NOMO-1 treated with DMSO at 0.1 percent for 48 hours (cell line): ENCODE measurements at regions not wholly inside any gene's neighbourhood (a gene's known extent, or its start where the extent isn't known, plus 50 kb on each side); places are given as distances from the start of the nearest gene placed in this dataset.
"Not testable (repeated sequence)": the region's sequence is repeated elsewhere in the genome, so short reads cannot be mapped to it uniquely, and the experiment has no call there.

Experiments used
- DNase-seq: peaks from one replicate; lab custom pipeline; 2025; ENCODE audit not compliant: unreplicated experiment; lab: John Stamatoyannopoulos, UW

DNA sequence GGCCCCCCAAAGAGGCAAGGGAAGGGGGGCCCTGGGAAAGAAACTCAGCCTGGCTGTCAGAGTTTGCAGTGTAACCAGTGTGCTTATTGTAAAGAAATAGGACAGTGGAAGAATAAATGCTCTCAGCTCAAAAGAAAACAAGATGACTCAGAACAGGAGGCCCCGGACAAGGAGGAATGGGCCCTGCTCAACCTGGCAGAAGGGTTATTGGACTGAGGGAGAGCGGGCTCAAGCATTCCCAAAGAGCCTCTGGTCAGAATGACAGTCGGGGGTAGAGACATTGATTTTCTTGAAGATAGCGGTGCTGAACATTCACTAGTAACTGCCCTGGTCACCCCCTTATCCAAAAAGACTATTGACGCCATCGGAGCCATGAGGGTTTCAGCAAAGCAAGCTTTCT lies 100.4 kb upstream of the OSBPL11 start:
- no peak for DNase-seq

GRCh38 chr3:125697126-125697525 lies 101.8 kb upstream of the OSBPL11 start:
- not testable (repeated sequence) for DNase-seq

GRCh38 chr3:125697979-125698640 lies 102.8 kb upstream of the OSBPL11 start:
- peak; percentile 48 for DNase-seq

DNA sequence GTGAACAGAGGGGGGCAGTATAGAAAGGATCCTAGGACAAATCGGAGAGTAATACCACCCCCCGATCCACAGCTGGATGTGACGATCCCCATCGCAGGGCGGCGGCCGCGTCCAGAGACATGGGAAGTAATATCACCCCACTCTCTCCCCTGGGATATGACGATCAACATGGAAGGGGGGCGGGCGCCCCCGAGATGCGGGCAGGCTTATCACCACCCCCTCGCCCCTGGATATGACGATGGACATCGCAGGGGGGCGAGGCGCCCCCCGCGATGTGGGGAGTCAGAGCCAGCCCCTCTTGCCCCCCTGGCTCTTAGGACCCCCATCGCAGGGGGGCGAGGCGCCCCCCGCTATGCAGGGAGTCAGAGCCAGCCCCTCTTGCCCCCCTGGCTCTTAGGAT lies 120.4 kb upstream of the OSBPL11 start:
- no peak for DNase-seq

- not testable (repeated sequence) for DNase-seq
Measured at GRCh38 chr3:125732151-125732550, 136.9 kb upstream of the OSBPL11 start.

- DNase-seq: not testable (repeated sequence)
Measured at GRCh38 chr3:125741991-125742718, 146.9 kb upstream of the OSBPL11 start.

DNA sequence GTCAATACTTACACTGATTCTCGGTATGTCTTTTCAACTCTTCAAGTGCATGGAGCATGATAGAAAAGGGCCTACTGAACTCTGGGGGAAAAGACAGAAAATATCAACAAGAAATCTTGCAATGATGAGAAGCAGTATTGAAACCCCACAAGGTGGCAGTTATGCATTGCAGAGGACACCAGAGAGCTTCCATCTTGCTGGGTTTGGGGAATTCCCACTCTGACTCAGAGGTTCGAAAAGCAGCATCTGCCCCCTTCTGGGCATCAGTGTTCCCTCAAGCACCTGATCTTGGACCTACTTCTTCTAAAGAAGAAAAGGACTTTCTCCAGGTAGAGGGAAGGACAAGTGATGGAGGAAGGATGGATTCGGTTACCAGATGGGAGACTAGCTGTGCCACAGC lies 147.5 kb upstream of the OSBPL11 start:
- DNase-seq: not testable (repeated sequence)

DNA sequence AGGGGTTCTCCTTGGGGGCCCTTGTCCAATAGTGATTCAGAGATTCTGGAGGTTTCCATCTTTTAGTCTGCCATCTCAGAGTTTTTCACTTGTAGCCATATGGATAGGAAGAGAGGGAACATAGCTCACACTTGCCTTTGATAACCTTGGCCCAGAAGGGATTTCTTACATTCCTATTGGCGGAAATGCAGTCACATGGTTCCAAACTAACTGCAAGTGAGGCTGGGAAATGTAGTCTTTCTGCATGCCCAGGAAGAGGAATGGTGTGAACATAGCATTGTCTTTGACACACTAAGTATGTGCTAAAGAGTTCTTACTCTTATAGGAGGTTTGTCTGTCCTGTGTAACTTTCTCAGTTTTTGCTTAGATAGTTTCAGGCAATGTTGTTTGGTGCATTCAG lies 161.8 kb upstream of the OSBPL11 start:
- DNase-seq: not testable (repeated sequence)

- DNase-seq: not testable (repeated sequence)
Measured at GRCh38 chr3:125758641-125759130, 163.4 kb upstream of the OSBPL11 start.

GRCh38 chr3:125762601-125763000 lies 167.3 kb upstream of the OSBPL11 start:
- not testable (repeated sequence) for DNase-seq

GRCh38 chr3:125766285-125766826 lies 171.1 kb upstream of the OSBPL11 start:
- DNase-seq: peak; percentile 28

DNA sequence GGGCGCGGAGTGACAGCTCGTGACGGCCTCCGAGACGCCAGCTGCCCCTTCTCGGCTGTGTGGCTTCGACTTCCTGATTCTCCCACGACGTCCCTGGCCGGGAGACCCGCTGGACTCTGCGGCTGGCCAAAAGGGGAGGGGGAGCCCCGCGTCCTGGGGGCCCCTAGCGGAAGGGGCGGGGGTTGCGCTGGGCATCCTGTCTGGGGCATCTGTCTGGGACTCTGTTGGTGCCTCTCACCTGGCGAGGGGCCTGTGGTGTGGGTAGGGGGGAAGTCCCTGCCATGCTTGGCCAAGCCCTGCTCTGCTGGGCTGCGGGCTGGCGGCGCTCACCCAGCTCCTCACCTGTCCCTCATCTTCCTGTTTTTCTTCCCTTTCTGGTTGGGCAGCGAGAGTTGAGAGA lies 171.6 kb upstream of the OSBPL11 start:
- DNase-seq: not testable (repeated sequence)

DNA sequence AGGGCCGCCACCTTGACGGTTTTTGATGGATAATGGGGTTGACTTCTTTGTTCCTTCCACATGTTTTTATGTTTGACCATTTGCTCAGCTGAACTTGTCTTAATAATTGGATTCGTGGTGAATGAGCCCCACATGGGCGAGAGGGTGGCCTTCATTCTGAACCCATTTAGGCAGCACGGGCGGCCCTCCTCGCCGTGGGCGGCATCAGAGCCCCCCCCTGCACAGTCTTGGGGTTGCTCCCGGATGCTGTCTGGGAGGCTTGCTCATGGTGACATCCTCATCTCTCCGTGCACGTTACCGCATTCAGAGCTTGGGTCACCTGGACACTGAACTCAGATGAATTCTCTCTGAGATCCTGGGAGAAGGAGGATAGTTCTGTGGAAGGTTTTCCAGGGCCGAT lies 172.3 kb upstream of the OSBPL11 start:
- DNase-seq: no peak

DNA sequence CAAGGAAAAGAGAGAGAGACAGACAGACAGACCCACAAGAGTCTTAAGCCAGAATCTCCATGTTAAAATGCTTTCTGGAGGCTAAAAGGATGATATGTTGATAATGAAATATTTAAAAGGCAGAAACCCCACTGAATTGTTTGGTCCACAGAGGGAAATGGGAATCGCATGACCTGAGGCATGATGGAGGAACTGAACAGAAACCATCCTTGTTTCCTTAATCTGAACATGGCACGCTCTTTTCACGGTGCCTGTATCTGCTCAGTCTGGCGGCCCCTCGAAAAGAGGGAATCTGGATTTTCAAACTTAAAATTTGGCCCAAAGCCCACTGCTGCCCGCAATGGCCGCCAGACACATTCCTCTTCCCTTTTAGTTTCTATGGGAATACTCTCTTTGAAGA lies 173.5 kb upstream of the OSBPL11 start:
- DNase-seq: not testable (repeated sequence)

DNA sequence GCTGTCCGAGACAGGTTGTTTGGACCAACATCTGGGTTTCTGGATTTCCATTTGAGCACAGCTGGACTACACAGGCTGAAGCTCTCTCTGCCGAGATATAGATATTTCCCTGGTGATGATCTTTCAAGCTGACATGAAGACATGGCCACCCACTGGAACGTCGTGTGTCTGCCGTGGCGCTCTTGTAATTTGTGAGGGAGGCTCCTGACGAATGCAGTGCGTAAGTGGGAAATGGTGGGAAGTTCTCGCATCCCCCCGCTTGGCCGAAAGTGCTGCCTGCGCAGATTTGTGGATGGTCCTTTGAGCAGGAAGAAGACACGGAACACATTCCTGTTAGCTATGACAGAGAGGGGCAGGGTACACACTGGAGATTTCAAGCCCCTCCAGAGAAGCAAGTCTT lies 176.2 kb upstream of the OSBPL11 start:
- DNase-seq: not testable (repeated sequence)

GRCh38 chr3:125774433-125775034 lies 179.2 kb upstream of the OSBPL11 start:
- DNase-seq: not testable (repeated sequence)

DNA sequence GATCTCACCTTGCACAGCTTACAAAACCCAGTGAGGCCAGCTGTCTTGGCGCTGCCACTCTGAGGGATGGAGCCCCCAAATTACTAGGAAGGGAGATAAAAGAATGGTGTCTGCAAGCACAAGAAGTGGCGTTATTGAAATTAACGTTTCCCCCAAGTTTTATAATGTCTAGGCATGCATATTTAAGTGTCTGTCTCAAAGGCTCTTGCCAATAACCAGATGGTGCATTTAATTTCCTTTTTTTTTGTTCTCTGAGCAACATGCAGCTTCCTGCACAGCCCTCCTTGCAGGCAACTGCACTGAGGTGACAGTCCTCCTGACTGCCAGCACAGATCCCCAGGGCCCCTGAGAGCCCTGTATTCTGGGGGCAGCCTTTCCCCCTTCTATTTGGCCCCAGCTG lies 179.8 kb upstream of the OSBPL11 start:
- not testable (repeated sequence) for DNase-seq

DNA sequence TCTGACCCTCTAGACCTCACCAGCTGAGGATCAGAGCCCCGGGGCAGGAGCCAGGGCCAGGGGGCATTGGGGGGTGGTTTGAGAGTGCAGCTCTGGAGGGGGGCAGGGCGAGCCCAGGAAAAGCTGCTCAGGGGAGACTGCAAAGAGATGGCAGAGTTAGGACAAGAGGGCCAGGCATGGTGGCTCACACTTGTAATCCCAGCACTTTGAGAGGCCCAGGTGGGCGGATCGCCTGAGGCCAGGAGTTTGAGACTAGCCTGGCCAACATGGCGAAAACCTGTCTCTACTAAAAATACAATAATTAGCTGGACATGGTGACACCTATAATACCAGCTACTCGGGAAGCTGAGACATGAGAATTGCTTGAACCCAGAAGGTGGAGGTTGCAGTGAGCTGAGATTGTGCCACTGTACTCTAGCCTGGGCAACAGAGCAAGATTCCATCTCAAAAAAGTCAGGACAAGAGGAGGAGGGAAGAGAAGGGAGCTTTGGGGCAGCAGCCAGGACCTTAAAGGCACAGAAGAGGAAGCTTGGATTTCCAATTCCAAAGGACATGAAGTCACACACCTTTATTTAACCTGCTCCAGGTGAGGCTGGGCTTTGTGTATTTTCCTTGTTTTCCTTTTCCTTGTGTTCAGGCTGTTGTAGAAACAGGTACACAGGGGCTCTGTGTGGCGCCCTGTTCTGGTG lies 180.5 kb upstream of the OSBPL11 start:
- DNase-seq: not testable (repeated sequence)

GRCh38 chr3:125779276-125779675 lies 184.0 kb upstream of the OSBPL11 start:
- DNase-seq: not testable (repeated sequence)

DNA sequence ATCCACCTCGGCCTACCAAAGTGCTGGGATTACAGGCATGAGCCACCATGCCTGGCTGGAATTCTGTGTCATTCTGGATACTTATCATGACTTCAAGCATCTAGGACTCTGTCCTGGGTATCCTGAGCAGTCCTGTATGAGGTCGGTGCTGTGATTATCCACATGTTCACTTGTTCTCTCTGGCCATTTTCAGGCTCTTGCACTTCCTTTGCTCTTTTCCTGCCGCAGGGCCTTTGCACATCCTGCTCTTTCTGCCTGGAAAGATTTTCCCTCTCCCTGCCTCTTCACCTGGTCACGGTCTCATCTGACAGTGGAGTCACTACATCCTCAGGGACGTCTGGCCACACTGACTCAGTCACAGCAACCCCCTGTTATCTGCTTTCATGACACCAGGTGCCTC lies 184.6 kb upstream of the OSBPL11 start:
- DNase-seq: not testable (repeated sequence)

DNA sequence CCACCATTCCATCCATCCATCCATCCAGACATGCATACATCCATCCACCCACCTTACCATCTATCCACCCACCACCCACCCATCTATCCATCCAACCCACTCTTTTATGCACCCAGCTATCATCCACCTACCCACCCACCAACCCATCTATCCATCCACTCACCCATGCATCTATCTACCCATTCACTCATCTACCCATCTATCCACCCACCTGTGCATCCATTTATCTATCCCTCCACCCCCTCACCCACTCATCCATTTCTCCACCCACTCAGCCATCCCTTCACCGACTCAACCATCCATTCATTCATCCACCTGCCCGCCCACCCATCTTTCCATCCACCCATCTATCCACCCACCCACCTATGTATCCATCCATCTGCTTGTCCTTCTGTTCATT lies 186.4 kb upstream of the OSBPL11 start:
- not testable (repeated sequence) for DNase-seq
